ENCODE measurements at regions not wholly inside any gene's neighbourhood (a gene's known extent, or its start where the extent isn't known, plus 50 kb on each side); places are given as distances from the start of the nearest gene placed in this dataset.

DNA sequence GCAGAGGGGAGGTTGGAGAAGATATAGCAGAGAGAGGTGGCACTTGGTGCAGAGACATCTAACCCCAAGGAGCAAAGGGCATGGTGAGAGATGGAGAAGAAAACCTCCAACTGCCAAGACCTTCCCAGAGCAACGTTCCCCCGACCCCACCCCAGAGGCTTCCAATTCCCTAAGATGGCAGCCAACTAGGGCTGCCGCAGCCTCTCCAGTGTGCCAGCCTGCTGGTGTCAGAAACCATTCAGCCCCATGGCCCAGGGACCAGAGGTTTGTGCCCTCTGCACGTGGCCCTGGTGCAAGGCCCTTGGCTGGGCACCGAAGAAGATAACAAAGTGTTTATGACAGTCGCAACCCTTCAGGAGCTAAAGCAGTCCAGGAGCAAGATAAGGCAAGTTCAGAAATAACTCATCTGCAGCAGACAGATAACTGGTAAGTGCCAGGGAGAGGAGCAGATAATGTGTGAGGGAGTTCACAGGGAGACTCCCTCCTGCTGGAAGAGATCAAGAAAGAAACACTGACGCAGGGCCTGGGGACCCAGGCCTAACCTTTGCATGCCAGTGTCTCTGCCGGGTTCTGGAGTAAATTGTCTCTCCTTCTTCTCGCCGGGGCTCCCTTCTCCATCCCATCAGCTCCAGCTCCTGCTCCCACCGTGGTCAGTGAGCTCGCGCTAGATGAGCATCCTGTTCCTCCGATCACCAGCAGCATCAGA lies 66.1 kb upstream of the ID2 start (continued):
- TF ChIP-seq, protein P1, sequence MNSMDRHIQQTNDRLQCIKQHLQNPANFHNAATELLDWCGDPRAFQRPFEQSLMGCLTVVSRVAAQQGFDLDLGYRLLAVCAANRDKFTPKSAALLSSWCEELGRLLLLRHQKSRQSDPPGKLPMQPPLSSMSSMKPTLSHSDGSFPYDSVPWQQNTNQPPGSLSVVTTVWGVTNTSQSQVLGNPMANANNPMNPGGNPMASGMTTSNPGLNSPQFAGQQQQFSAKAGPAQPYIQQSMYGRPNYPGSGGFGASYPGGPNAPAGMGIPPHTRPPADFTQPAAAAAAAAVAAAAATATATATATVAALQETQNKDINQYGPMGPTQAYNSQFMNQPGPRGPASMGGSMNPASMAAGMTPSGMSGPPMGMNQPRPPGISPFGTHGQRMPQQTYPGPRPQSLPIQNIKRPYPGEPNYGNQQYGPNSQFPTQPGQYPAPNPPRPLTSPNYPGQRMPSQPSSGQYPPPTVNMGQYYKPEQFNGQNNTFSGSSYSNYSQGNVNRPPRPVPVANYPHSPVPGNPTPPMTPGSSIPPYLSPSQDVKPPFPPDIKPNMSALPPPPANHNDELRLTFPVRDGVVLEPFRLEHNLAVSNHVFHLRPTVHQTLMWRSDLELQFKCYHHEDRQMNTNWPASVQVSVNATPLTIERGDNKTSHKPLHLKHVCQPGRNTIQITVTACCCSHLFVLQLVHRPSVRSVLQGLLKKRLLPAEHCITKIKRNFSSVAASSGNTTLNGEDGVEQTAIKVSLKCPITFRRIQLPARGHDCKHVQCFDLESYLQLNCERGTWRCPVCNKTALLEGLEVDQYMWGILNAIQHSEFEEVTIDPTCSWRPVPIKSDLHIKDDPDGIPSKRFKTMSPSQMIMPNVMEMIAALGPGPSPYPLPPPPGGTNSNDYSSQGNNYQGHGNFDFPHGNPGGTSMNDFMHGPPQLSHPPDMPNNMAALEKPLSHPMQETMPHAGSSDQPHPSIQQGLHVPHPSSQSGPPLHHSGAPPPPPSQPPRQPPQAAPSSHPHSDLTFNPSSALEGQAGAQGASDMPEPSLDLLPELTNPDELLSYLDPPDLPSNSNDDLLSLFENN (IDR thresholded peaks at IDR 0.05; ENCODE audit: low read depth in 2 of 2, low read length in 2 of 2) = peak in 1 of 2 experiments; percentile 94; a peak in 2 of 4 replicates
- TF ChIP-seq, protein P2, sequence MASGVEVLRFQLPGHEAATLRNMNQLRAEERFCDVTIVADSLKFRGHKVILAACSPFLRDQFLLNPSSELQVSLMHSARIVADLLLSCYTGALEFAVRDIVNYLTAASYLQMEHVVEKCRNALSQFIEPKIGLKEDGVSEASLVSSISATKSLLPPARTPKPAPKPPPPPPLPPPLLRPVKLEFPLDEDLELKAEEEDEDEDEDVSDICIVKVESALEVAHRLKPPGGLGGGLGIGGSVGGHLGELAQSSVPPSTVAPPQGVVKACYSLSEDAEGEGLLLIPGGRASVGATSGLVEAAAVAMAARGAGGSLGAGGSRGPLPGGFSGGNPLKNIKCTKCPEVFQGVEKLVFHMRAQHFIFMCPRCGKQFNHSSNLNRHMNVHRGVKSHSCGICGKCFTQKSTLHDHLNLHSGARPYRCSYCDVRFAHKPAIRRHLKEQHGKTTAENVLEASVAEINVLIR (CRISPR knock-in tag; IDR thresholded peaks at IDR 0.05) = 0 out of 2 replicates have a peak, but pooled peaks have one; percentile 29
- TF ChIP-seq JUN (IDR thresholded peaks at IDR 0.05; ENCODE audit: borderline replicate concordance, low read depth, low read length) = peak; percentile 12; the same call in 1 of the 2 replicates
- no peak for TF ChIP-seq JUN (CRISPR knock-in tag; IDR thresholded peaks at IDR 0.05; ENCODE audit: borderline replicate concordance)
- peak; percentile 95 for TF ChIP-seq BCOR (IDR thresholded peaks at IDR 0.05)
- peak; percentile 65 for TF ChIP-seq RBBP5 (IDR thresholded peaks at IDR 0.05; ENCODE audit: borderline replicate concordance, insufficient read depth, low read length, poor library complexity, severe bottlenecking)
- no peak for TF ChIP-seq ZNF830 (CRISPR knock-in tag; IDR thresholded peaks at IDR 0.05)
- 0 out of 2 replicates have a peak, but pooled peaks have one; percentile 36 for TF ChIP-seq ZBED1 (IDR thresholded peaks at IDR 0.05)
- TF ChIP-seq IFI16 (CRISPR knock-in tag; IDR thresholded peaks at IDR 0.05) = 0 out of 2 replicates have a peak, but pooled peaks have one; percentile 7

All from K562 (cell line).